Liver (tissue), 8 donors: ENCODE measurements at regions not wholly inside any gene's neighbourhood (a gene's known extent, or its start where the extent isn't known, plus 50 kb on each side); places are given as distances from the start of the nearest gene placed in this dataset.

Experiments
- DNase-seq: peaks from one replicate; pipeline ENCODE4 v3.0.0-alpha.2; 2017; ENCODE audit warnings: low spot score
- H3K27ac ChIP-seq, 2 donors: one replicate each; pipeline ENCODE4 v1.7.0; 2013; ENCODE audit warnings: inconsistent platforms in 2 of 2, low read length in 2 of 2, control low read depth in 1 of 2, low read depth in 1 of 2, mild to moderate bottlenecking in 1 of 2
- H3K27me3 ChIP-seq, 4 donors: one replicate each; pipeline versions ENCODE4 v1.6.1 to v1.7.0; 2013; ENCODE audit warnings: low read length in 3 of 4, inconsistent platforms in 1 of 4, mild to moderate bottlenecking in 1 of 4, moderate library complexity in 1 of 4; ENCODE audit not compliant: control insufficient read depth in 4 of 4, insufficient read depth in 4 of 4
- H3K36me3 ChIP-seq, 4 donors: one replicate each; pipeline versions ENCODE4 v1.6.1 to v1.7.0; 2013; ENCODE audit warnings: low read length in 3 of 4, mild to moderate bottlenecking in 3 of 4, low read depth in 1 of 4, moderate library complexity in 1 of 4; ENCODE audit not compliant: control insufficient read depth in 4 of 4, insufficient read depth in 3 of 4
- H3K4me1 ChIP-seq, 4 donors: one replicate each; pipeline versions ENCODE4 v1.6.1 to v1.7.0; 2013; ENCODE audit warnings: low read length in 3 of 4, mild to moderate bottlenecking in 3 of 4, moderate library complexity in 1 of 4; ENCODE audit not compliant: control insufficient read depth in 4 of 4, insufficient read depth in 4 of 4
- H3K4me3 ChIP-seq, 3 donors: one replicate each; pipeline versions ENCODE4 v1.6.1 to v1.7.0; 2013; ENCODE audit warnings: low read length in 3 of 3, control low read depth in 1 of 3, low read depth in 1 of 3, mild to moderate bottlenecking in 1 of 3
- H3K9ac ChIP-seq, 2 donors: one replicate each; pipeline ENCODE4 v1.7.0; 2013; ENCODE audit warnings: low read length in 2 of 2, mild to moderate bottlenecking in 2 of 2, moderate library complexity in 2 of 2, control low read depth in 1 of 2, low read depth in 1 of 2
- H3K9me3 ChIP-seq, 4 donors: one replicate each; pipeline versions ENCODE4 v1.6.1 to v1.7.0; 2013; ENCODE audit warnings: low read length in 3 of 4; ENCODE audit not compliant: control insufficient read depth in 4 of 4
- ATF3 ChIP-seq: IDR thresholded peaks from 2 replicates; pipeline ENCODE4 v1.6.1; 2016; ENCODE audit warnings: antibody characterized with exemption
- CTCF ChIP-seq: fragments of 150-350 bp; IDR thresholded peaks from 2 replicates; pipeline ENCODE4 v1.5.1; 2017; ENCODE audit warnings: improper control_type of control experiment, low read depth, low read length; ENCODE audit not compliant: missing input control
- EGR1 ChIP-seq, 2 donors: IDR thresholded peaks; 2 replicates each; pipeline ENCODE4 v1.6.1; 2016 to 2018; ENCODE audit warnings: antibody characterized with exemption in 2 of 2, low read depth in 2 of 2
- FOXA1 ChIP-seq: IDR thresholded peaks from 2 replicates; pipeline ENCODE4 v1.6.1; 2016; ENCODE audit warnings: antibody characterized with exemption
- FOXA2 ChIP-seq: IDR thresholded peaks from 2 replicates; pipeline ENCODE4 v1.6.1; 2016; ENCODE audit warnings: antibody characterized with exemption
- HNF4A ChIP-seq, 2 donors: conservative IDR thresholded peaks; 2 replicates each; pipeline ENCODE4 v1.6.1; 2016; ENCODE audit warnings: antibody characterized with exemption in 2 of 2, mild to moderate bottlenecking in 2 of 2
- HNF4G ChIP-seq: IDR thresholded peaks from 2 replicates; pipeline ENCODE4 v1.6.1; 2016; ENCODE audit warnings: antibody characterized with exemption
- JUND ChIP-seq, 2 donors: IDR thresholded peaks; 2 replicates each; pipeline ENCODE4 v1.6.1; 2016; ENCODE audit warnings: antibody characterized with exemption in 2 of 2
- MAX ChIP-seq: IDR thresholded peaks from 2 replicates; pipeline ENCODE4 v1.6.1; 2016; ENCODE audit warnings: antibody characterized with exemption
- RAD21 ChIP-seq, 2 donors: IDR thresholded peaks; 2 replicates each; pipeline ENCODE4 v1.6.1; 2016; ENCODE audit warnings: antibody characterized with exemption in 2 of 2, mild to moderate bottlenecking in 2 of 2
- REST ChIP-seq: IDR thresholded peaks from 2 replicates; pipeline ENCODE4 v1.6.1; 2016; ENCODE audit warnings: antibody characterized with exemption, mild to moderate bottlenecking
- TAF1 ChIP-seq: conservative IDR thresholded peaks from 2 replicates; pipeline ENCODE4 v1.6.1; 2016; ENCODE audit warnings: antibody characterized with exemption, mild to moderate bottlenecking
- YY1 ChIP-seq: IDR thresholded peaks from 2 replicates; pipeline ENCODE4 v1.6.1; 2016; ENCODE audit warnings: antibody characterized with exemption, mild to moderate bottlenecking
- ZBTB33 ChIP-seq: IDR thresholded peaks from 2 replicates; pipeline ENCODE4 v1.6.1; 2016; ENCODE audit warnings: antibody characterized with exemption
- WGBS: extraction: QIAGEN DNeasy Blood & Tissue Kit; methylation state at CpG from one replicate; pipeline ENCODE4 v1.1.7; 2013; 5-methylcytosine and 5-hydroxymethylcytosine counted together
- donor health status: healthy.
- donor health status: healthy.
- donor health status: healthy.
- donor health status: healthy.
- donor health status: healthy.

GRCh38 chr5:13464532-13465193 is 479.8 kb downstream of the DNAH5 start (continued):
- TF ChIP-seq RAD21 (IDR thresholded peaks at IDR 0.05): no peak
- no peak for TF ChIP-seq FOXA1
- TF ChIP-seq CTCF: no peak
- no peak for TF ChIP-seq YY1
- TF ChIP-seq HNF4G: no peak
- TF ChIP-seq EGR1 (IDR thresholded peaks at IDR 0.05; ENCODE audit: low read depth in 2 of 2): no peak
- TF ChIP-seq ATF3: no peak

GRCh38 chr5:13460587-13460986 is 483.9 kb downstream of the DNAH5 start:
- no peaks in the 10 kb centered on the region for H3K4me1 ChIP-seq
- DNase-seq: no peak
- no peaks in the 10 kb centered on the region for H3K9me3 ChIP-seq
- no peak overlapping the region for H3K4me3 ChIP-seq
- H3K27ac ChIP-seq: no peak overlapping the region
- no peaks in the 10 kb centered on the region for H3K36me3 ChIP-seq
- H3K27me3 ChIP-seq: no peaks in the 10 kb centered on the region
- TF ChIP-seq TAF1 (no peak), REST (no peak), HNF4A (conservative IDR thresholded peaks at IDR 0.05) (no peak), ATF3 (no peak), FOXA2 (no peak), YY1 (no peak), JUND (IDR thresholded peaks at IDR 0.05) (no peak), FOXA1 (no peak), MAX (no peak), CTCF (no peak), HNF4G (no peak), ZBTB33 (no peak)
- WGBS: 95% methylated on average over 2 of the region's 2 CpGs
- no peak overlapping the region for H3K9ac ChIP-seq
